Psoas muscle (tissue), 7 donors: ENCODE measurements at regions not wholly inside any gene's neighbourhood (a gene's known extent, or its start where the extent isn't known, plus 50 kb on each side); places are given as distances from the start of the nearest gene placed in this dataset.

Source experiments
- ATAC-seq, 4 donors: fragments of 200-7000 bp; cut with Tn5 transposase; one replicate each; pipeline ENCODE4 v1.9.1; 2020; ENCODE audit warnings: moderate library complexity in 3 of 4, mild to moderate bottlenecking in 2 of 4
- DNase-seq, 2 donors: peaks; one replicate each; pipeline ENCODE4 v3.0.0-alpha.2; 2020
- H3K27ac ChIP-seq: fragments of 200-600 bp; one replicate; pipeline ENCODE4 v1.8.0; 2022
- H3K27me3 ChIP-seq, 3 donors: fragments of 200-600 bp in 1 of 3; one replicate each; pipeline versions ENCODE4 v1.6.1 to v1.8.0; 2013 to 2022; ENCODE audit warnings: low read length in 2 of 3, mild to moderate bottlenecking in 2 of 3, moderate library complexity in 1 of 3; ENCODE audit not compliant: insufficient read depth in 3 of 3
- H3K36me3 ChIP-seq, 2 donors: fragments of 200-600 bp in 1 of 2; one replicate each; pipeline versions ENCODE4 v1.6.1 to v1.8.0; 2013 to 2022; ENCODE audit warnings: low read depth in 1 of 2, mild to moderate bottlenecking in 1 of 2, moderate library complexity in 1 of 2; ENCODE audit not compliant: insufficient read depth in 1 of 2
- H3K4me1 ChIP-seq: fragments of 200-600 bp; one replicate; pipeline ENCODE4 v1.8.0; 2022
- H3K4me3 ChIP-seq: fragments of 200-600 bp; one replicate; pipeline ENCODE4 v1.8.0; 2022; ENCODE audit warnings: mild to moderate bottlenecking
- H3K9me3 ChIP-seq: fragments of 200-600 bp; one replicate; pipeline ENCODE4 v1.8.0; 2022
- WGBS, 3 donors: extraction: QIAGEN DNeasy Blood & Tissue Kit; methylation state at CpG; one replicate each; pipeline versions ENCODE4 v1.1.6 to v1.1.7; 2013; 5-methylcytosine and 5-hydroxymethylcytosine counted together
- intact Hi-C, 2 donors: fragments of 100-400 bp; cut with DNase I; formaldehyde crosslinking; loops; one replicate each; pipeline versions ENCODE4 v1.11.0 to v1.14.2; 2022
- TF ChIP-seq, protein P1 (sequence below): fragments of 200-600 bp; IDR thresholded peaks from one replicate; pipeline ENCODE4 v1.8.0; 2022; ENCODE audit warnings: antibody characterized with exemption
- donor health status: healthy with polysubstance abuse.
- donor health status: DM: no; HTN: no; CAD: no; lungs with moderate emphysema.
- donor health status: Bipolar disorder and iron deficiency.
- donor health status: healthy.
- donor health status: DM: yes; HTN: yes; CAD: no.
- donor health status: DM: no; HTN: no; CAD: no.
- donor health status: DM: yes; HTN: yes; CAD: no.

DNA sequence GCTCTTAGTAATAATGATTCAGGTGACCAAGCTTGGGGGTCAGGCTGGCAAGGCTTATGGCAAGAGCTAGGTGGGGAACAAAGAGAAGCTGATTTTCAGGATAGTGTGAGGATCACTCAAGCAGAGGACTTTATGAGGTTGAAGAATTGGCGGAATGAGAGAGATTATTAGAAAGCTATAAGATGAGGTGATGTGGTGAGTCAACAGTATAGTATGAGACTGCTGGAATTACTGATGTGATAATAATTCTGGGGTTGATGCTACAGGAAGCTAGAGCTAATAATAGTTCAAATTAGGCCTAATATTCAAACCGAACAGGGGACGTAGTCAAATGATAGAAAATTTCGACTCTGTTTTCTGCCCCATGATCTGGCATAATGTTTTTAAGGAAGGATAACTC lies 2115.3 kb upstream of the PIK3C3 start:
- Histone ChIP-seq H3K36me3 (no peaks in the 10 kb centered on the region), H3K9me3 (no peaks in the 10 kb centered on the region), H3K4me1 (no peaks in the 10 kb centered on the region), H3K27me3 (peaks cover 2 to 7% (median 4%) of the 10 kb centered on the region in 3 donors), H3K4me3 (no peak overlapping the region), H3K27ac (no peak overlapping the region)
- 91 to 93% (median 92%) methylated on average over 4 of the region's 4 CpGs for WGBS, 3 donors
- TF ChIP-seq, protein P1, sequence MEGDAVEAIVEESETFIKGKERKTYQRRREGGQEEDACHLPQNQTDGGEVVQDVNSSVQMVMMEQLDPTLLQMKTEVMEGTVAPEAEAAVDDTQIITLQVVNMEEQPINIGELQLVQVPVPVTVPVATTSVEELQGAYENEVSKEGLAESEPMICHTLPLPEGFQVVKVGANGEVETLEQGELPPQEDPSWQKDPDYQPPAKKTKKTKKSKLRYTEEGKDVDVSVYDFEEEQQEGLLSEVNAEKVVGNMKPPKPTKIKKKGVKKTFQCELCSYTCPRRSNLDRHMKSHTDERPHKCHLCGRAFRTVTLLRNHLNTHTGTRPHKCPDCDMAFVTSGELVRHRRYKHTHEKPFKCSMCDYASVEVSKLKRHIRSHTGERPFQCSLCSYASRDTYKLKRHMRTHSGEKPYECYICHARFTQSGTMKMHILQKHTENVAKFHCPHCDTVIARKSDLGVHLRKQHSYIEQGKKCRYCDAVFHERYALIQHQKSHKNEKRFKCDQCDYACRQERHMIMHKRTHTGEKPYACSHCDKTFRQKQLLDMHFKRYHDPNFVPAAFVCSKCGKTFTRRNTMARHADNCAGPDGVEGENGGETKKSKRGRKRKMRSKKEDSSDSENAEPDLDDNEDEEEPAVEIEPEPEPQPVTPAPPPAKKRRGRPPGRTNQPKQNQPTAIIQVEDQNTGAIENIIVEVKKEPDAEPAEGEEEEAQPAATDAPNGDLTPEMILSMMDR = no peak
- intact Hi-C loops = no loop called here
- ATAC-seq (no peak), DNase-seq (no peak)

DNA sequence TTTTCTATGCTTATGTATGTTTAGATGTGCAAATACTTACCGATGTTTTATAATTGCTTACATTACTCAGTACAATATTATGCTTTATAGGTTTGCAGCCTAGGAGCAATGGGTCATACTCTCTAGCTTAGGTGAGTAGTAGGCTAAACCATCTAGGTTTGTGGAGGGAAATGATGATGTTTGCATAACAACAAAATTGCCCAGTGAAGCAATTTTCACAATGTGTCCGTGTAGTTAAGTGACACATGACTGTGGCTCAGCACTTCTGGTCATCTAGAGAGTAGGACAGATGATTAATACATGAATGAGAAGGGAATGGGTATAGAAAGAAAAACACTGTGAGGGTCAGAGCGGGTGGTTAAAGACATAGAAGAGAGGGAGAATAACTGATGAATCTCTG lies 2116.2 kb upstream of the PIK3C3 start:
- TF ChIP-seq, protein P1 = no peak
- no peaks in the 10 kb centered on the region for H3K4me1 ChIP-seq
- no peaks in the 10 kb centered on the region for H3K36me3 ChIP-seq
- ATAC-seq (no peak), DNase-seq (no peak)
- intact Hi-C loops = no loop called here
- 91 to 95% (median 93%) methylated on average over 3 of the region's 3 CpGs for WGBS, 3 donors
- H3K27me3 ChIP-seq = peaks cover 2 to 7% (median 4%) of the 10 kb centered on the region in 3 donors
- no peak overlapping the region for H3K27ac ChIP-seq
- no peak overlapping the region for H3K4me3 ChIP-seq
- no peaks in the 10 kb centered on the region for H3K9me3 ChIP-seq

DNA sequence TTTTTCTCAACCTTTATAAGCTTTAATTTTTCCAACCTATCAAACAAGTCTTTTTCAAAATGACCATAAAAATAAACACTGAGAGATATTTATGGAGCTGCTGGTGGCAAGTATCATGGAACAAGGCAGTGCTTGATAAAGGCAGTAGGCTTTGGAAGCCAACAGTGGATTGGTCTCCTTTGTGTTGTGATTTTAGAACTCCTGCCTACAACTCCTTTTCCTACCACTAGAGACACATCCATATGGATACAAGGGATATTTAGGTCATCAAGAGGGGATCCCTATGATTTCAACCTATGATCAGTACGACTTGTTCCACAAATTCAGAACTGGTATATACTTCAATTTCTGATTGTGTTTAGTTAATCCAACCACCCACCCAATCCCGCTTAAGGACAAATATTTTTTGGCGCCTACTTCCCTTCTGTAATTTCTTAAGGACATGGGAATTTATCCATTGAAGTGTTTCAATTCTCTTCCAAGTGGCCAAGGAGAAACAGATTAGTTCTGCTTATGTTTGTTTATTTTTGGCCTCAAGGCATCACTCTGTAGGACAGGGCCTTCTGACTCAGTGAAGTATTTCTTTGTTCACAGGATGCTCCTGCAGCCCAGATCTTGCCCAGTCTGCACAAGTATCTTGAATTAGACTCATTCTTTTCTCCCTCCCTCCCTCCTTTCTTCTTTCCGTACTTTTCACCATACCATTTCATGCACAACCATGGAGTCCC lies 2119.6 kb upstream of the PIK3C3 start:
- 64 to 76% (median 75%) methylated on average over 4 of the region's 4 CpGs for WGBS, 3 donors
- H3K36me3 ChIP-seq = no peaks in the 10 kb centered on the region
- no peak overlapping the region for H3K4me3 ChIP-seq
- no peaks in the 10 kb centered on the region for H3K4me1 ChIP-seq
- intact Hi-C loops = no loop called here
- no peak for DNase-seq
- H3K9me3 ChIP-seq = no peaks in the 10 kb centered on the region
- no peak for ATAC-seq
- no peak overlapping the region for H3K27ac ChIP-seq
- TF ChIP-seq, protein P1 = no peak
- no peaks in the 10 kb centered on the region for H3K27me3 ChIP-seq

DNA sequence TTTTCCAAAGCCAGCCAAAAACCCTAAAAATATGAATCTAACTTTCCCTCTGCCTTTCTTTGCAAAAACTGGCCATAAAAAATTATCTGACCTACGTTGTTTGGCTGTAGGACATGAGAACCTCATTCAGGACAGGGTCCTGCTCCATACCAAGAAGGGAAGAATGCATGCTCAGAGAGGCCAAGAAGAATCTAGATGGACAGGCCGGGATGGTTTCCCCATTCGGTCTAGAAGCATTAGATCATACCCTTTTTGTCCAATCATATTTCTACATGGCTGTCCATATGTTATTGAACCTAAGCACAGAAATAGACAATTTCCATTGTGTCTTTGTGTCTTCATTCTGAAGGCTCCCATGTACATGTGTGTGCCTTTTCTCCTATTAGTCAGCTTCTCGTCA lies 2120.4 kb upstream of the PIK3C3 start:
- ATAC-seq = no peak
- intact Hi-C loops = no loop called here

More for the DNA sequence above, 2120.4 kb upstream of the PIK3C3 start:
- Histone ChIP-seq H3K4me3 (no peak overlapping the region), H3K36me3 (no peaks in the 10 kb centered on the region), H3K27ac (no peak overlapping the region), H3K9me3 (no peaks in the 10 kb centered on the region), H3K27me3 (no peaks in the 10 kb centered on the region), H3K4me1 (no peaks in the 10 kb centered on the region)
- 89 to 92% (median 90%) methylated on average over 4 of the region's 4 CpGs for WGBS, 3 donors
- DNase-seq = no peak
- TF ChIP-seq, protein P1 = no peak
